Activated CD8-positive, alpha-beta memory T cell treated with anti-CD3 and anti-CD28 coated beads, Interleukin-2, amount 10 ng/mL, durations not matched to agents 7 days and 5 days (primary cell): ENCODE measurements at regions not wholly inside any gene's neighbourhood (a gene's known extent, or its start where the extent isn't known, plus 50 kb on each side); places are given as distances from the start of the nearest gene placed in this dataset.

Source experiments
- ATAC-seq: fragments of 150-1000 bp; cut with Tn5 transposase; one replicate; pipeline ENCODE4 v1.10.0; 2021; ENCODE audit warnings: moderate library complexity
- CTCF ChIA-PET: fragments of 350-600 bp; sonication (Branson Sonifier 250); formaldehyde crosslinking; loops from one replicate; lab custom pipeline; 2021; ENCODE audit warnings: antibody characterized with exemption; lab: Charles Lee
- DNase-seq: peaks from one replicate; pipeline ENCODE4 v3.0.0-alpha.2; 2020
- H3K27ac Mint-ChIP-seq: one replicate; pipeline ENCODE4 v1.8.0; 2021; ENCODE audit warnings: mild to moderate bottlenecking, mixed read lengths
- H3K27me3 Mint-ChIP-seq: one replicate; pipeline ENCODE4 v1.8.0; 2021; ENCODE audit warnings: mixed read lengths
- H3K36me3 Mint-ChIP-seq: one replicate; pipeline ENCODE4 v1.8.0; 2021; ENCODE audit warnings: mild to moderate bottlenecking, mixed read lengths
- H3K4me1 Mint-ChIP-seq: one replicate; pipeline ENCODE4 v1.8.0; 2021; ENCODE audit warnings: mixed read lengths
- H3K4me3 Mint-ChIP-seq: one replicate; pipeline ENCODE4 v1.8.0; 2021; ENCODE audit warnings: mild to moderate bottlenecking, moderate library complexity, mixed read lengths
- H3K9me3 Mint-ChIP-seq: one replicate; pipeline ENCODE4 v1.8.0; 2022; ENCODE audit warnings: low read depth, mixed read lengths

DNA sequence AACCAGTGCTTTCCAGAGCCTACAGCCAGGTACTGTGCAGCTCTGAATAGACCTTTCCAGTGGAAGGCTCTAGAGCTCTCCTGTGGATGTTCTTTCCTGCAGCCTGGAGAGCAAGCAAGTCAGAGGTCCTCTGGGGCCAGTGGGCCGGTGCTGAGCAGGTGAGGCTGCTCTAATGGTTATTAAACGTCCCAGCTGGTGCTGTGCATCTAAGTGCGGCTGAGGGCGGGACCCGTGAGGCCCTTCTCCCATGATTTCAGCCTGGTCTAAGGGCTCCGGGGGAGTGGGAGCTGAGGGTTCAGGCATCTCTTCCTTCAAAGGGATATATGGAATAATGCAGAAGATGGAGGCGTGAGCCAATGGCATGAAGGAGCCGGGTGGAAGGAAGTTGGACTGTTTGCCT, 83.7 kb upstream of the SDK2 start:
- Mint-ChIP-seq H3K9me3 (peaks cover 5% of the 10 kb centered on the region), H3K4me3 (no peak overlapping the region), H3K36me3 (no peaks in the 10 kb centered on the region), H3K4me1 (peaks cover 2% of the 10 kb centered on the region), H3K27ac (no peak overlapping the region), H3K27me3 (peaks cover 10% of the 10 kb centered on the region)
- no peak for DNase-seq
- CTCF ChIA-PET = no interaction called here
- ATAC-seq = no peak

DNA sequence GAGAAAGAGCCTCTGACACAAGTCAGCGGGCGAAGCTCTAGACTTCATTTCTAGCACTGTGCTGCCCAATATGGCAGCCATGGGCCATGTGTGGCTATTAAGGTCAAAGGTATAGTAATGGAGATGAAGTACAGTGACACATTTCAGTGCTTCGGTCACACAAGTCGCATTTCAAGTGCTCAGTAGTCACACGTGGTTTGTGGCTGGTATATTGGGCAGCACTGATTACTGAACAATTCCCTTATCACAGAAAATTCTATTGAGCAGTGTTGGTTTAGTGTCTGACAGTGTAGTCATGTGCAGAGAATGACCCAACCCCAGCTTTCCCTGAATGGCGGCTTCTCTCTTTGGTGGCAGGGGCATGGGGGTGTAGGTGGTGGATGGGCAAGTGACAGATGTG, 84.9 kb upstream of the SDK2 start:
- H3K9me3 Mint-ChIP-seq = peaks cover 6% of the 10 kb centered on the region
- H3K4me3 Mint-ChIP-seq = no peak overlapping the region
- H3K27ac Mint-ChIP-seq = no peak overlapping the region
- DNase-seq (no peak), ATAC-seq (no peak)
- peaks cover 8% of the 10 kb centered on the region for H3K27me3 Mint-ChIP-seq
- no peaks in the 10 kb centered on the region for H3K36me3 Mint-ChIP-seq
- H3K4me1 Mint-ChIP-seq = no peaks in the 10 kb centered on the region
- CTCF ChIA-PET = no interaction called here

DNA sequence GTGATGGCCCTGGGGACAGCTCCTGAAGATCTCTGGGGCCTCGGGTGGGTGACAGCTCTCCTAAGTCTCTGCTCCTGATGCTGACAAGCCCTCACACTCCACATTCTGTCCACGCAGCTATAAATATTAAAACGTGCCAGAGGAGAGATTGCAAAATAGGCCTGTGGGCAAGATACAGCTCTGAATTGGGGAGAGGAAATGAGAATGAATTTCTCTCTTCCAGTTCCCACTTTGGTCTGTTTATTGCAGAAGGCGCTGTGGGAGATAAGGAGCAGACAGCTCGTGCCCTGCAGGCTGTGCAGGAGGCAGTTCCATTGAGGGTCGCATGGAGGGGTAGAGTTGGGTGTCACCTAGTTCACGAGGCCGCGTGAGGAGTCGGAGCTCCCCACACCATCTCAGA, 87.5 kb upstream of the SDK2 start:
- Mint-ChIP-seq H3K4me3 (no peak overlapping the region), H3K27ac (no peak overlapping the region)
- CTCF ChIA-PET = no interaction called here

DNA sequence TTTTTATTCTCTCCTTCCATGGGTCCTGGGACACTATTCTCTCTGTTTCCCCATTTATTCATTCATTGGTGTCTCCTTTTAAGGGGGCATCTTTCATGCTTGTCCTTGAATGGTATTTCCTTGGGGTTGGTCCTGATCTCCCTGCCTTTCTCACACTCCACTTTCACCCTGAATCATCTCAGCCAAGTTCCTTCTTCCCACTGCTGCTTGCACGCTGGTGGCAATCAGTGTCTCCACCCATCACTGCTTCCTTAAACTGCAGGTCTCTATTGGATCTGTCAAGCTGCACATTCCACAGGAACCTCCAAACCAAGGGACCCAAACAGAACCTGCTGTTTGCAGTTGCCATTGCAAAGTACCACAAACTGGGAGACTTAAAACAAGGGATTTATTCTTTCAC, 89.3 kb upstream of the SDK2 start:
- Mint-ChIP-seq H3K4me1 (no peaks in the 10 kb centered on the region), H3K27me3 (peaks cover 13% of the 10 kb centered on the region), H3K36me3 (no peaks in the 10 kb centered on the region), H3K27ac (no peak overlapping the region), H3K9me3 (peaks cover 6% of the 10 kb centered on the region), H3K4me3 (no peak overlapping the region)
- CTCF ChIA-PET = no interaction called here
- no peak for ATAC-seq
- no peak for DNase-seq

More for the DNA sequence above, 87.5 kb upstream of the SDK2 start:
- H3K4me1 Mint-ChIP-seq = no peaks in the 10 kb centered on the region
- H3K36me3 Mint-ChIP-seq = no peaks in the 10 kb centered on the region
- peaks cover 15% of the 10 kb centered on the region for H3K27me3 Mint-ChIP-seq
- ATAC-seq = no peak
- no peak for DNase-seq
- peaks cover 6% of the 10 kb centered on the region for H3K9me3 Mint-ChIP-seq

DNA sequence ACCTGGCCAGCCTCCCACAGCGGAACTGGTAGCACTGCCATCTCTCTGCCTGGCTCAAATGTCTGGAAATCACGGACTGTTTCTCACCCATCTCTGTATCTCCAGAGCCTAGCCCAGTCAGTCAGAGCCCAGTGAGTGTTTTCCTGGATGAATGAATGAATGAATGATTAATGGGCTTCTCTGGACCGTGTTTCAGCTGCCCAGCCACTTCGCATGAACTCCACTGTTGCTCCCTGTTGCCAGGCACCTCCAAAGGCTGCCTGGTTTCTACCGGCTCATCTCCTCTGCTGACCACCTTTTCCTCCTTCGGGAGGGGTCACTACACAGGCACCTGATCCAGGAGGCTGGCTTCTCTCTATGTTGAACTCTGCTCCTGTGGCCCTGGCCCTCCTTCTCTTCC, 91.0 kb upstream of the SDK2 start:
- ATAC-seq (no peak), DNase-seq (no peak)
- CTCF ChIA-PET = no interaction called here
- peaks cover 16% of the 10 kb centered on the region for H3K27me3 Mint-ChIP-seq
- H3K4me3 Mint-ChIP-seq = no peak overlapping the region
- H3K27ac Mint-ChIP-seq = no peak overlapping the region
- peaks cover 6% of the 10 kb centered on the region for H3K9me3 Mint-ChIP-seq
- no peaks in the 10 kb centered on the region for H3K4me1 Mint-ChIP-seq
- no peaks in the 10 kb centered on the region for H3K36me3 Mint-ChIP-seq

GRCh38 chr17:73738751-73739575, 94.7 kb upstream of the SDK2 start:
- no peak for ATAC-seq
- H3K9me3 Mint-ChIP-seq = no peaks in the 10 kb centered on the region
- no peak overlapping the region for H3K4me3 Mint-ChIP-seq
- H3K36me3 Mint-ChIP-seq = no peaks in the 10 kb centered on the region
- CTCF ChIA-PET = no interaction called here
- H3K4me1 Mint-ChIP-seq = no peaks in the 10 kb centered on the region
- DNase-seq = no peak
- H3K27me3 Mint-ChIP-seq = peaks cover 9% of the 10 kb centered on the region
- H3K27ac Mint-ChIP-seq = no peak overlapping the region

DNA sequence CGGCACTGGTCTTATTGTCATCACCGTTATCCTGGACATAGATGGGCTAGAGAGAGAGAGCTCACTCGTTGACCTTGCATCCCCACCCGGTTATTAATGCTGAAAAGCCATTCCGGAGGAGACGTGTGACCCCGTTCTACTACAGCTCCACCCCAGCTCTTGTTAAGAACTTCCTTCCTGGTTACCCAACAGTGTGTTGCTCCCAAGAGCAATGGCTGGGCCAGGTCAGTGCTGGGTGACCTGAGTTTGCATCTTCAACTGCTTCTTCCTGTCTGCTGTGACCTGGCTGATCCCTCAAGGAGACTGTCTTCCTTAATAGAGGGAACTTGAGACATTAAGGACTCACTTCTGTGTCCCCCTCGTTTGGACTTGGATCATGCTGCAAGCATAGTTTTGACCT, 96.1 kb upstream of the SDK2 start:
- Mint-ChIP-seq H3K4me1 (no peaks in the 10 kb centered on the region), H3K4me3 (no peak overlapping the region), H3K9me3 (no peaks in the 10 kb centered on the region), H3K27me3 (peaks cover 3% of the 10 kb centered on the region), H3K27ac (no peak overlapping the region), H3K36me3 (no peaks in the 10 kb centered on the region)
- no peak for DNase-seq
- CTCF ChIA-PET = no interaction called here
- no peak for ATAC-seq

GRCh38 chr17:73742948-73743381, 98.7 kb upstream of the SDK2 start:
- Mint-ChIP-seq H3K36me3 (no peaks in the 10 kb centered on the region), H3K27ac (no peak overlapping the region), H3K4me3 (no peak overlapping the region), H3K4me1 (no peaks in the 10 kb centered on the region), H3K27me3 (peaks cover 2% of the 10 kb centered on the region), H3K9me3 (no peaks in the 10 kb centered on the region)
- CTCF ChIA-PET = no interaction called here
- DNase-seq = no peak
- ATAC-seq = no peak

DNA sequence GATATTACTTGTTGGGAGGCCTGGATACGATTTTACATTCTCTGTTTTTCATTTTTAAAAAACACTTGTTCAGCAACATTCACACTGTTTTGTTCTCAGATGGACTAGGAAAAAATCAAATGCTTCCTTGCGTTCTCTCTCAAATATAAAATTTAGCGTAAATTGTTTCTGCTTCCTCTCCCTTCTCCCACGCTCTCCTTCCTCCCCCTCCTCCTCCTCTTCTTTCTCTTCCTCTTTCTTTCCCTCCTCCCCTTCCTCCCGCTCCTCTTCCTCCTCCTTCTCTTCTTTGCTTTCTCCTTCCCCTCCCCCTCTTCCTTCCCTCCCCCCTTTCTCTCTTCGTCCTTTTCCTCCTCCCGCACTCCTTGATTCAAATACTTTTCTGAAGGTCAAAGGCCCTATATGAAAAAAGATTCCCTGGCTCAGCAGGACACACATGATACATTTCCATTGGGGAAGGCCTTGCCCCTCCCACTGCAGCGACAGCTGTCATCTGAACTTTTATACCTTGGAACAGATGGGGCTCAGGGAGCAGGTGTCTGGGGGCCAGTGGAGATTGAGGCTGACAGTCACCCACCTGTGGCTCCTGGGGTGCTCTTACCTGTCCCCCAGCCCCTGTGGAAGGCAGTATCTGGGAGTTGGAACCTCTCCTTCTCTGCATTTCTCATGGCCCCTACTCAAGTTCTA, 99.4 kb upstream of the SDK2 start:
- Mint-ChIP-seq H3K4me1 (no peaks in the 10 kb centered on the region), H3K36me3 (no peaks in the 10 kb centered on the region), H3K4me3 (no peak overlapping the region), H3K27ac (no peak overlapping the region), H3K27me3 (peaks cover 2% of the 10 kb centered on the region), H3K9me3 (no peaks in the 10 kb centered on the region)
- DNase-seq = no peak
- ATAC-seq = no peak
- CTCF ChIA-PET = no interaction called here

DNA sequence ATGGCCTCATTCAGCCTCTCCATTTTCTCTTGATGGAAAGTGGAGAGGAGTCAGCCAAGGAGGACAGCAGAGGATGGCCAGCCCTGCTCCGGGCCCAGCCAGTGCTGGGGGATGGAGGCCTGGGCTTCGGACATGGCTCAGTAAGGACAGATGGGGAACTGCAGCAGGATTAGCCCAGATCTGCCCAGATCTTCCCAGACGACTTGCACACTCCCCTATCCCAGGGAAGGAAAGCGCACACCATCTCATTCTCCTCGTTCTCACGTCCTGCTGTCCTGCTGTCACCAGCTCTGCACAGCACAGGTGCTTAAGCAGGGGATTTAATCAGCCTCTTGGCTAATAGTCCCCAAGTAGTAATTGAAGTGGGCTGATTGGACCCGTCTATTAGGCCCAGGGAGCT, 100.2 kb upstream of the SDK2 start:
- Mint-ChIP-seq H3K9me3 (no peaks in the 10 kb centered on the region), H3K27me3 (peaks cover 2% of the 10 kb centered on the region), H3K4me1 (no peaks in the 10 kb centered on the region), H3K4me3 (no peak overlapping the region), H3K36me3 (no peaks in the 10 kb centered on the region), H3K27ac (no peak overlapping the region)
- CTCF ChIA-PET = no interaction called here
- no peak for ATAC-seq
- no peak for DNase-seq

DNA sequence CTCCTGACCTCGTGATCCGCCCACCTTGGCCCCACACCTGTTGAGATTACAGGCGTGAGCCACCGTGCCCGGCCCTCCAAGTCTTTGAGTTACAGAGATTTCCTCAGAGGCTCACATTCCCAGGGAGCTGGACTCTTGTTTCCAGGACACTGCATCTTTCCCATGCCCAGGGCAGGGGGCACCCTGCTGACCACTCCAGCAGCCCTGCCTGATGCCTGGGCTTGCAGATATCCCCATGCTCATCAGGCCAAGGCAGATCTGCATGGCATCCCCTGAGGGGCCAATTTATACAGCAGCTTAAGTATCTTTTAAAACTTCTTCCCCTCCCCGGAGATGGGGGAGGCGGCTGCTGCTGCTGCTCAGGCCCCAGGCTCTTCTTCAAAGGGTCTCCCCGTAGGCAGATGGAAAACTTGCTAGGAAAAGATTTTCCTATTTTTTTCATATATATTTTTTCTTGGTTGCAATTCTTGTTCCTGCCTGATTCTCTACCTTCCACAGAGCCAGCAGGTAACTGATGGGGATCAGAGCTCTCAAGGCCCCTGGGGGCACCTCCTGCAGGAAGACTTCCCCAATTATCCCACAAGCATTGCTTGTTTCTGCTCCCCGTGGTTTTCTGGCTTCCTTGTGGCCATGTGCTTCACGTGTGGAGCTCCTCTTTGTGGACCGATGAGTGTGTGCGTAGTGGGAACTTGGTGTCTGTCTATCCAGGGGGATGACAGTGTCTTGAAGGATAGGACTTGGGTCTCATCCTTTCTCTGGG, 102.2 kb upstream of the SDK2 start:
- Mint-ChIP-seq H3K4me1 (no peaks in the 10 kb centered on the region), H3K9me3 (no peaks in the 10 kb centered on the region), H3K4me3 (no peak overlapping the region), H3K36me3 (no peaks in the 10 kb centered on the region), H3K27me3 (no peaks in the 10 kb centered on the region), H3K27ac (no peak overlapping the region)
- no peak for DNase-seq
- CTCF ChIA-PET = no interaction called here
- ATAC-seq = no peak

DNA sequence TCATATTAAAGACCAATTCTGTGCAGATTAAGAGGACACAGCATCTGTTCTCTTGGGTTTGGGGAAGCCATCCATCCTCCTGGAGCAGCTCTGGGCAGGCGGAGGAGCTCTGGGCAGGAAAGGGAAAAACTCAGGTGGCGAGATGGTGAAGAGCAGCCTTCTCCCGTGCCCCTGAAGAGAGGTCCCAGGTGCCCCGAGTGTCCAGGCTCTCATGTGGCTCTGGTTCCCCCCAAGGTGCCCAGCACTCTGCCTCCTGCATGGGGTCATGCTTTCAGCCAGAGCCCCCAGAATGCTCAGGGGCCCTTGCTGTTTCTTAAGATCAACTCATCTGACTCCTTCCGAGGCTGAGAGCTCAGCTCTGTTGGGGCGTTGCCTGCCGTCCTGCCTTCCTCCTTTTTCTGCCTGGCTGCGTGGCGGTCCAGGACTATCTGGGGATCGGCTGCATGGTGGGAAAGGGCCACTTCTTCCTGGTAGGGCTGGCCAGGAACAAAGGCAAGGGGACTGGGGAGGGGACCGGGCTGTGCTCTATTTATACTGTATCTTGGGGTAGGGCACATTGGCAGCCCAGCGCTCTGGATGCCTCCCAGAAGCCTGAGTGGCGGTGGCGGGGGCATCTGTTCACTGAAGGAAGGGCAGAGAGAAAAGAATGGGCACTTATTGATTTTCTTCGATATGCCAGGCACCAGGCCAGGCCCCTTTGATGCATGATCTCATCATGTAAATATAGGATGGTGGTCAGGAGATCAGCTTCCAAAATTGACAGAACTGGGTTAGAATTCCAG, 103.2 kb upstream of the SDK2 start:
- ATAC-seq (no peak), DNase-seq (no peak)
- Mint-ChIP-seq H3K4me3 (no peak overlapping the region), H3K4me1 (no peaks in the 10 kb centered on the region), H3K36me3 (no peaks in the 10 kb centered on the region), H3K27ac (no peak overlapping the region), H3K27me3 (no peaks in the 10 kb centered on the region), H3K9me3 (no peaks in the 10 kb centered on the region)
- CTCF ChIA-PET = no interaction called here

DNA sequence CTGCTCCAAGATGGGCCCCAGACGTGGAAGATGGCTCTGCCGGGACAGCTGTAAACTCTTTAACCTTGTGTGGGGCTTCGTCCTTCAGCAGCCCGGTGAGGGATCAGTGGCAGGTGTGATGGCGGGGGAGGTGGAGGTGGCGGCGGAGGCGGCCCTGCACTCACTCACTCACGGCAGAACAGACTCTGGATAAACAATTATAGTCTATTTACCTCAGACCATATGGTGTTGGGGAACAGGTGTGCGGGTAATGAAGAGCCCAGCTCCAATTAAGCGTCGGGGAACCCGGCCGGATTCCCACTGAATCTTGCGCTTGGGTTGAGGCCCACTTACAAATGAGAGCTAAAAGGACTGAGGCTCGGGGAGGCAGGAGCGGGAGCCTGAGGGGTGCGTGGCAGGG, 104.3 kb upstream of the SDK2 start:
- H3K4me3 Mint-ChIP-seq = no peak overlapping the region
- H3K36me3 Mint-ChIP-seq = no peaks in the 10 kb centered on the region
- H3K27me3 Mint-ChIP-seq = no peaks in the 10 kb centered on the region
- H3K4me1 Mint-ChIP-seq = no peaks in the 10 kb centered on the region
- DNase-seq = no peak
- no peak overlapping the region for H3K27ac Mint-ChIP-seq
- CTCF ChIA-PET = no interaction called here
- H3K9me3 Mint-ChIP-seq = no peaks in the 10 kb centered on the region
- ATAC-seq = no peak
